ENCODE measurements at regions not wholly inside any gene's neighbourhood (a gene's known extent, or its start where the extent isn't known, plus 50 kb on each side); places are given as distances from the start of the nearest gene placed in this dataset.

DNA sequence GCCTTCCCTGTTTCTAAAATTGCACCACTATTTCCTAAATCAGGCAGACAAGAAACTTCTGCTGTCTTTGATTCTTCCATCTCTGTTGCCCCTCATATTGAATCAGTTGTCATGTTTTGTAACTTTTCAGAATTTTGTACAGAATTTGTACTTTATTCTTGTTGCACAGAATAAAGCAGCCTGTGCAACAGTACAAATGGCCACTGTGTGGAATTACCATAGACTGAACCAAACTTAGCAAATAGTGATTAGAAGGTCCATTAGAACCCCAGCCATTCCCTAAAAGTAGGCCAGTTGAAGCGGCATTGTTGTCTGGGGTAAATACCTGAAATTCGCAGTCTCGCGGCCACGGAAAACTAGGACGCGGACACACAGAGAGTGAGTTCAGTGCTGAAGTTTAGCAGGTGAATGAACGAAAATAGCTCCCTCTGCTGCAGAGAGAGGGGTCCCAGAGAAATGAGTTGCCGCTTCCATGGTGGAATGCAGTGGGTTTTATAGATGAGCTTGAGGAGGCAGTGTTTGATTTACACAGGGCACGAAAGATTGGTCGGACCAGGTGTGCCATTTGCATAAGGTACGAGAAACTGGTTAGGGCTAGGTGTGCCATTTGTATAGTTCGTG lies 71.8 kb downstream of the C4orf33 start (continued):
- TF ChIP-seq WRNIP1 (IDR thresholded peaks at IDR 0.05; ENCODE audit: borderline replicate concordance, low read depth, low read length) (no peak), YY1 (IDR thresholded peaks at IDR 0.05; ENCODE audit: low read depth, low read length) (no peak)
- TF ChIP-seq, protein P1, sequence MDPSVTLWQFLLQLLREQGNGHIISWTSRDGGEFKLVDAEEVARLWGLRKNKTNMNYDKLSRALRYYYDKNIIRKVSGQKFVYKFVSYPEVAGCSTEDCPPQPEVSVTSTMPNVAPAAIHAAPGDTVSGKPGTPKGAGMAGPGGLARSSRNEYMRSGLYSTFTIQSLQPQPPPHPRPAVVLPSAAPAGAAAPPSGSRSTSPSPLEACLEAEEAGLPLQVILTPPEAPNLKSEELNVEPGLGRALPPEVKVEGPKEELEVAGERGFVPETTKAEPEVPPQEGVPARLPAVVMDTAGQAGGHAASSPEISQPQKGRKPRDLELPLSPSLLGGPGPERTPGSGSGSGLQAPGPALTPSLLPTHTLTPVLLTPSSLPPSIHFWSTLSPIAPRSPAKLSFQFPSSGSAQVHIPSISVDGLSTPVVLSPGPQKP (IDR thresholded peaks at IDR 0.05; ENCODE audit: low read depth, low read length), result no peak

DNA sequence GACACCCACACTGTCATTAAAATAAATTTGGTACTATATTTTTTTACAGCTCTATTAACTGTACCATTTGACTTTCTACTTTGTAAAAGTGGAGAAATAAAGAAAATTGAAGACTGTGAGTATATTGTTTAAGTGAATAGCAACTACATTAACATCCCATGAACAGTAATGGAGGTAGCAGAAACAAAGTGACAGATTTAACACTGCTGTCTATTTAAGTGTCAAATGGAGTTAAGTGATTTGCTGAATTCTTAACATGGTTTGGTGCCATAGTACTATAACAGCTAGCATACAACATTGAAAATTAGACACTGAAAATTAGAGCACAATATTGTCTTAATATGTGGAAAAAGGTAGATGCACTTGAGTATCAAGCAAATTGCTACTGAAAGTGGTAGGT lies 76.2 kb downstream of the C4orf33 start:
- no peak for FAIRE-seq
- TF ChIP-seq, protein P2, sequence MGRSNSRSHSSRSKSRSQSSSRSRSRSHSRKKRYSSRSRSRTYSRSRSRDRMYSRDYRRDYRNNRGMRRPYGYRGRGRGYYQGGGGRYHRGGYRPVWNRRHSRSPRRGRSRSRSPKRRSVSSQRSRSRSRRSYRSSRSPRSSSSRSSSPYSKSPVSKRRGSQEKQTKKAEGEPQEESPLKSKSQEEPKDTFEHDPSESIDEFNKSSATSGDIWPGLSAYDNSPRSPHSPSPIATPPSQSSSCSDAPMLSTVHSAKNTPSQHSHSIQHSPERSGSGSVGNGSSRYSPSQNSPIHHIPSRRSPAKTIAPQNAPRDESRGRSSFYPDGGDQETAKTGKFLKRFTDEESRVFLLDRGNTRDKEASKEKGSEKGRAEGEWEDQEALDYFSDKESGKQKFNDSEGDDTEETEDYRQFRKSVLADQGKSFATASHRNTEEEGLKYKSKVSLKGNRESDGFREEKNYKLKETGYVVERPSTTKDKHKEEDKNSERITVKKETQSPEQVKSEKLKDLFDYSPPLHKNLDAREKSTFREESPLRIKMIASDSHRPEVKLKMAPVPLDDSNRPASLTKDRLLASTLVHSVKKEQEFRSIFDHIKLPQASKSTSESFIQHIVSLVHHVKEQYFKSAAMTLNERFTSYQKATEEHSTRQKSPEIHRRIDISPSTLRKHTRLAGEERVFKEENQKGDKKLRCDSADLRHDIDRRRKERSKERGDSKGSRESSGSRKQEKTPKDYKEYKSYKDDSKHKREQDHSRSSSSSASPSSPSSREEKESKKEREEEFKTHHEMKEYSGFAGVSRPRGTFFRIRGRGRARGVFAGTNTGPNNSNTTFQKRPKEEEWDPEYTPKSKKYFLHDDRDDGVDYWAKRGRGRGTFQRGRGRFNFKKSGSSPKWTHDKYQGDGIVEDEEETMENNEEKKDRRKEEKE (IDR thresholded peaks at IDR 0.05), result no peak
- TF ChIP-seq, protein P3, sequence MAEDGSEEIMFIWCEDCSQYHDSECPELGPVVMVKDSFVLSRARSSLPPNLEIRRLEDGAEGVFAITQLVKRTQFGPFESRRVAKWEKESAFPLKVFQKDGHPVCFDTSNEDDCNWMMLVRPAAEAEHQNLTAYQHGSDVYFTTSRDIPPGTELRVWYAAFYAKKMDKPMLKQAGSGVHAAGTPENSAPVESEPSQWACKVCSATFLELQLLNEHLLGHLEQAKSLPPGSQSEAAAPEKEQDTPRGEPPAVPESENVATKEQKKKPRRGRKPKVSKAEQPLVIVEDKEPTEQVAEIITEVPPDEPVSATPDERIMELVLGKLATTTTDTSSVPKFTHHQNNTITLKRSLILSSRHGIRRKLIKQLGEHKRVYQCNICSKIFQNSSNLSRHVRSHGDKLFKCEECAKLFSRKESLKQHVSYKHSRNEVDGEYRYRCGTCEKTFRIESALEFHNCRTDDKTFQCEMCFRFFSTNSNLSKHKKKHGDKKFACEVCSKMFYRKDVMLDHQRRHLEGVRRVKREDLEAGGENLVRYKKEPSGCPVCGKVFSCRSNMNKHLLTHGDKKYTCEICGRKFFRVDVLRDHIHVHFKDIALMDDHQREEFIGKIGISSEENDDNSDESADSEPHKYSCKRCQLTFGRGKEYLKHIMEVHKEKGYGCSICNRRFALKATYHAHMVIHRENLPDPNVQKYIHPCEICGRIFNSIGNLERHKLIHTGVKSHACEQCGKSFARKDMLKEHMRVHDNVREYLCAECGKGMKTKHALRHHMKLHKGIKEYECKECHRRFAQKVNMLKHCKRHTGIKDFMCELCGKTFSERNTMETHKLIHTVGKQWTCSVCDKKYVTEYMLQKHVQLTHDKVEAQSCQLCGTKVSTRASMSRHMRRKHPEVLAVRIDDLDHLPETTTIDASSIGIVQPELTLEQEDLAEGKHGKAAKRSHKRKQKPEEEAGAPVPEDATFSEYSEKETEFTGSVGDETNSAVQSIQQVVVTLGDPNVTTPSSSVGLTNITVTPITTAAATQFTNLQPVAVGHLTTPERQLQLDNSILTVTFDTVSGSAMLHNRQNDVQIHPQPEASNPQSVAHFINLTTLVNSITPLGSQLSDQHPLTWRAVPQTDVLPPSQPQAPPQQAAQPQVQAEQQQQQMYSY (CRISPR knock-in tag; IDR thresholded peaks at IDR 0.05), result no peak
- no peak for TF ChIP-seq YBX1 (IDR thresholded peaks at IDR 0.05)
- TF ChIP-seq, protein P4, sequence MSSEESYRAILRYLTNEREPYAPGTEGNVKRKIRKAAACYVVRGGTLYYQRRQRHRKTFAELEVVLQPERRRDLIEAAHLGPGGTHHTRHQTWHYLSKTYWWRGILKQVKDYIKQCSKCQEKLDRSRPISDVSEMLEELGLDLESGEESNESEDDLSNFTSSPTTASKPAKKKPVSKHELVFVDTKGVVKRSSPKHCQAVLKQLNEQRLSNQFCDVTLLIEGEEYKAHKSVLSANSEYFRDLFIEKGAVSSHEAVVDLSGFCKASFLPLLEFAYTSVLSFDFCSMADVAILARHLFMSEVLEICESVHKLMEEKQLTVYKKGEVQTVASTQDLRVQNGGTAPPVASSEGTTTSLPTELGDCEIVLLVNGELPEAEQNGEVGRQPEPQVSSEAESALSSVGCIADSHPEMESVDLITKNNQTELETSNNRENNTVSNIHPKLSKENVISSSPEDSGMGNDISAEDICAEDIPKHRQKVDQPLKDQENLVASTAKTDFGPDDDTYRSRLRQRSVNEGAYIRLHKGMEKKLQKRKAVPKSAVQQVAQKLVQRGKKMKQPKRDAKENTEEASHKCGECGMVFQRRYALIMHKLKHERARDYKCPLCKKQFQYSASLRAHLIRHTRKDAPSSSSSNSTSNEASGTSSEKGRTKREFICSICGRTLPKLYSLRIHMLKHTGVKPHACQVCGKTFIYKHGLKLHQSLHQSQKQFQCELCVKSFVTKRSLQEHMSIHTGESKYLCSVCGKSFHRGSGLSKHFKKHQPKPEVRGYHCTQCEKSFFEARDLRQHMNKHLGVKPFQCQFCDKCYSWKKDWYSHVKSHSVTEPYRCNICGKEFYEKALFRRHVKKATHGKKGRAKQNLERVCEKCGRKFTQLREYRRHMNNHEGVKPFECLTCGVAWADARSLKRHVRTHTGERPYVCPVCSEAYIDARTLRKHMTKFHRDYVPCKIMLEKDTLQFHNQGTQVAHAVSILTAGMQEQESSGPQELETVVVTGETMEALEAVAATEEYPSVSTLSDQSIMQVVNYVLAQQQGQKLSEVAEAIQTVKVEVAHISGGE (CRISPR knock-in tag; IDR thresholded peaks at IDR 0.05), result no peak
- TF ChIP-seq, protein P5, sequence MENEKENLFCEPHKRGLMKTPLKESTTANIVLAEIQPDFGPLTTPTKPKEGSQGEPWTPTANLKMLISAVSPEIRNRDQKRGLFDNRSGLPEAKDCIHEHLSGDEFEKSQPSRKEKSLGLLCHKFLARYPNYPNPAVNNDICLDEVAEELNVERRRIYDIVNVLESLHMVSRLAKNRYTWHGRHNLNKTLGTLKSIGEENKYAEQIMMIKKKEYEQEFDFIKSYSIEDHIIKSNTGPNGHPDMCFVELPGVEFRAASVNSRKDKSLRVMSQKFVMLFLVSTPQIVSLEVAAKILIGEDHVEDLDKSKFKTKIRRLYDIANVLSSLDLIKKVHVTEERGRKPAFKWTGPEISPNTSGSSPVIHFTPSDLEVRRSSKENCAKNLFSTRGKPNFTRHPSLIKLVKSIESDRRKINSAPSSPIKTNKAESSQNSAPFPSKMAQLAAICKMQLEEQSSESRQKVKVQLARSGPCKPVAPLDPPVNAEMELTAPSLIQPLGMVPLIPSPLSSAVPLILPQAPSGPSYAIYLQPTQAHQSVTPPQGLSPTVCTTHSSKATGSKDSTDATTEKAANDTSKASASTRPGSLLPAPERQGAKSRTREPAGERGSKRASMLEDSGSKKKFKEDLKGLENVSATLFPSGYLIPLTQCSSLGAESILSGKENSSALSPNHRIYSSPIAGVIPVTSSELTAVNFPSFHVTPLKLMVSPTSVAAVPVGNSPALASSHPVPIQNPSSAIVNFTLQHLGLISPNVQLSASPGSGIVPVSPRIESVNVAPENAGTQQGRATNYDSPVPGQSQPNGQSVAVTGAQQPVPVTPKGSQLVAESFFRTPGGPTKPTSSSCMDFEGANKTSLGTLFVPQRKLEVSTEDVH (IDR thresholded peaks at IDR 0.05; ENCODE audit: low read depth, partially characterized antibody), result no peak

More for the DNA sequence above, 76.2 kb downstream of the C4orf33 start:
- Histone ChIP-seq H2AFZ (ENCODE audit: control insufficient read depth, low read depth, low read length) (no peak overlapping the region), H3K4me1 (ENCODE audit: control insufficient read depth, insufficient read depth, low read length) (no peaks in the 10 kb centered on the region), H3K27me3 (replicated peaks in 1 of 2; ENCODE audit: control insufficient read depth in 2 of 2, insufficient read depth in 2 of 2, low read length in 1 of 2) (no peaks in the 10 kb centered on the region), H3K27ac (ENCODE audit: control insufficient read depth, insufficient read depth) (no peak overlapping the region), H4K20me1 (ENCODE audit: control insufficient read depth, insufficient read depth) (no peaks in the 10 kb centered on the region), H3K9me3 (replicated peaks; ENCODE audit: control insufficient read depth, insufficient read depth, low read length) (no peaks in the 10 kb centered on the region), H3K9ac (ENCODE audit: control insufficient read depth, insufficient read depth, low read length) (no peak overlapping the region), H3K4me2 (ENCODE audit: control insufficient read depth, insufficient read depth) (no peak overlapping the region), H3K79me2 (ENCODE audit: control insufficient read depth, insufficient read depth, low read length) (no peaks in the 10 kb centered on the region), H3K4me3 (no peak overlapping the region), H3K36me3 (ENCODE audit: control insufficient read depth in 2 of 2, insufficient read depth in 2 of 2, low read length in 1 of 2) (no peaks in the 10 kb centered on the region)
- DNase-seq (ENCODE audit: low read depth, low spot score) (no peak), ATAC-seq (no peak)
- POLR2A ChIA-PET, result no interaction called here
- intact Hi-C loops (cut with micrococcal nuclease; ENCODE audit: unreplicated experiment) (no loop called here), in situ Hi-C loops (cut with MboI) (no loop called here)
- CTCF ChIA-PET, result no interaction called here
- BruUV-seq (replicated peaks), result no TSS peak
- SMC1A ChIA-PET (ENCODE audit: uncharacterized antibody, unreplicated experiment), result no interaction called here
- RAD21 ChIA-PET (ENCODE audit: unreplicated experiment), result no interaction called here

Data from GM12878 (cell line).